ENCODE measurements at regions not wholly inside any gene's neighbourhood (a gene's known extent, or its start where the extent isn't known, plus 50 kb on each side); places are given as distances from the start of the nearest gene placed in this dataset.

DNA sequence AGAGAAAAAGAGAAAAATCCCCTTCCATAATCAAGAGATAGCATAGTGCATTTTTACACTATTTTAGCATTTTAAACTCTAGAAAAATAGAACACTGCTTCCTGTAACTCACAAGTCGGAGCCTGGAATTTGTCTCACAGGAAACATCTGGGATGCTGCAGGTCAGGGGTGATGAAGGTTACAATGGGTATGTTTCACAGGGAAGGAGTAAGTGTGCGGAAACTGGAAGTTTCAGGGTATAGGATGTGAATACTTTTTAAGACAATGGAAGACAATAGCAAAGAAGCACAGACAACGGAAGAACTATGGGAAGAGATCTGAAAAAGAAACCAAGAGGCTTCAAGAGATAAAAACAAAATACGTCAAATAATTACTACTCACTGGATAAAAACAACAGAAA is 361.0 kb upstream of the MARCKS start:
- H3K9me3 ChIP-seq (replicated peaks; ENCODE audit: control insufficient read depth, insufficient read depth, low read length) = no peaks in the 10 kb centered on the region
- H3K9ac ChIP-seq (replicated peaks; ENCODE audit: extremely low read depth, insufficient read depth, low read length) = peak overlapping the region; percentile 86
- no peaks in the 10 kb centered on the region for H4K20me1 ChIP-seq (replicated peaks; ENCODE audit: control insufficient read depth, extremely low read depth, insufficient read depth, low read length)
- peaks cover 33% of the 10 kb centered on the region for H3K4me1 ChIP-seq (ENCODE audit: control insufficient read depth, extremely low read depth, insufficient read depth, low read length)
- dilution Hi-C loops (cut with MboI; ENCODE audit: extremely low pct_ligation_motif_present, low sequenced_read_pairs) = no loop called here
- no peaks in the 10 kb centered on the region for H3K36me3 ChIP-seq (ENCODE audit: control insufficient read depth in 2 of 2, extremely low read depth in 1 of 2, insufficient read depth in 2 of 2, low read length in 2 of 2)
- no peaks in the 10 kb centered on the region for H3K27me3 ChIP-seq (ENCODE audit: control insufficient read depth in 2 of 2, insufficient read depth in 2 of 2, low read length in 2 of 2)
- peak; percentile 93 for FAIRE-seq
- H3K4me2 ChIP-seq (ENCODE audit: insufficient read depth, low read length) = peak overlapping the region; percentile 90
- no peaks in the 10 kb centered on the region for H3K9me1 ChIP-seq (replicated peaks; ENCODE audit: control insufficient read depth, extremely low read depth, insufficient read depth, low read length)
- TF ChIP-seq GATA2 (IDR thresholded peaks at IDR 0.05; ENCODE audit: insufficient read depth, insufficient read length, low read depth, low read length) (peak; percentile 88), POLR2AphosphoS5 (IDR thresholded peaks at IDR 0.05; ENCODE audit: insufficient read depth, low read depth, low read length) (peak; percentile 93), MYC (IDR thresholded peaks at IDR 0.05; ENCODE audit: low read depth, low read length) (no peak), JUN (IDR thresholded peaks at IDR 0.05; ENCODE audit: borderline replicate concordance, insufficient read depth, insufficient read length, low read depth) (peak; percentile 76), EZH2 (IDR thresholded peaks at IDR 0.05; ENCODE audit: borderline replicate concordance, low read depth, low read length, severe bottlenecking) (no peak), FOS (IDR thresholded peaks at IDR 0.05; ENCODE audit: borderline replicate concordance, insufficient read depth, low read length) (peak; percentile 79), POLR2A (IDR thresholded peaks at IDR 0.05; ENCODE audit: low read depth, low read length) (peak; percentile 70)
- TF ChIP-seq, protein P1, sequence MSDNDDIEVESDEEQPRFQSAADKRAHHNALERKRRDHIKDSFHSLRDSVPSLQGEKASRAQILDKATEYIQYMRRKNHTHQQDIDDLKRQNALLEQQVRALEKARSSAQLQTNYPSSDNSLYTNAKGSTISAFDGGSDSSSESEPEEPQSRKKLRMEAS (IDR thresholded peaks at IDR 0.05; ENCODE audit: insufficient read depth, insufficient read length) = no peak
- TF ChIP-seq, protein P2, sequence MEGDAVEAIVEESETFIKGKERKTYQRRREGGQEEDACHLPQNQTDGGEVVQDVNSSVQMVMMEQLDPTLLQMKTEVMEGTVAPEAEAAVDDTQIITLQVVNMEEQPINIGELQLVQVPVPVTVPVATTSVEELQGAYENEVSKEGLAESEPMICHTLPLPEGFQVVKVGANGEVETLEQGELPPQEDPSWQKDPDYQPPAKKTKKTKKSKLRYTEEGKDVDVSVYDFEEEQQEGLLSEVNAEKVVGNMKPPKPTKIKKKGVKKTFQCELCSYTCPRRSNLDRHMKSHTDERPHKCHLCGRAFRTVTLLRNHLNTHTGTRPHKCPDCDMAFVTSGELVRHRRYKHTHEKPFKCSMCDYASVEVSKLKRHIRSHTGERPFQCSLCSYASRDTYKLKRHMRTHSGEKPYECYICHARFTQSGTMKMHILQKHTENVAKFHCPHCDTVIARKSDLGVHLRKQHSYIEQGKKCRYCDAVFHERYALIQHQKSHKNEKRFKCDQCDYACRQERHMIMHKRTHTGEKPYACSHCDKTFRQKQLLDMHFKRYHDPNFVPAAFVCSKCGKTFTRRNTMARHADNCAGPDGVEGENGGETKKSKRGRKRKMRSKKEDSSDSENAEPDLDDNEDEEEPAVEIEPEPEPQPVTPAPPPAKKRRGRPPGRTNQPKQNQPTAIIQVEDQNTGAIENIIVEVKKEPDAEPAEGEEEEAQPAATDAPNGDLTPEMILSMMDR (IDR thresholded peaks at IDR 0.05; ENCODE audit: extremely low read depth in 1 of 2, insufficient read depth in 1 of 2, low read depth in 1 of 2, low read length in 2 of 2) = no peak
- intact Hi-C loops (cut with micrococcal nuclease) = loop anchor here (1.0 to 5.0 kb wide), 13 partner anchors 38 to 715 kb away; no protein-coding TSS in a partner anchor
- POLR2A ChIA-PET = interaction anchor here (0.7 to 1.0 kb wide), 2 partner anchors 146 to 363 kb away, joined by 3 read pairs; no protein-coding TSS in a partner anchor
- CTCF ChIA-PET = interaction anchor here (0.6 to 1.5 kb wide), 8 partner anchors 9 to 619 kb away, joined by 3 to 19 read pairs (median 3); no protein-coding TSS in a partner anchor
- no peaks in the 10 kb centered on the region for H3K79me2 ChIP-seq (ENCODE audit: control insufficient read depth, insufficient read depth, low read length)
- no peak overlapping the region for H2AFZ ChIP-seq (ENCODE audit: low read depth, low read length)
- peak overlapping the region; percentile 100 for H3K27ac ChIP-seq (ENCODE audit: insufficient read depth, low read depth, low read length)
- H3K4me3 ChIP-seq (replicated peaks in 1 of 3; ENCODE audit: insufficient read depth in 1 of 3, low read depth in 1 of 3, low read length in 3 of 3) = peak overlapping the region in 1 of 3 experiments; percentile 49
- no TSS peak for BruUV-seq (replicated peaks)
- DNase-seq (ENCODE audit: low read depth, low spot score) = peak; percentile 98

Measured in endothelial cell of umbilical vein (primary cell).